SK-N-DZ (cell line): ENCODE measurements at regions not wholly inside any gene's neighbourhood (a gene's known extent, or its start where the extent isn't known, plus 50 kb on each side); places are given as distances from the start of the nearest gene placed in this dataset.

Experiments used
- DNase-seq: peaks from one replicate; pipeline ENCODE4 v3.0.0-alpha.2; 2015; ENCODE audit warnings: low spot score

DNA sequence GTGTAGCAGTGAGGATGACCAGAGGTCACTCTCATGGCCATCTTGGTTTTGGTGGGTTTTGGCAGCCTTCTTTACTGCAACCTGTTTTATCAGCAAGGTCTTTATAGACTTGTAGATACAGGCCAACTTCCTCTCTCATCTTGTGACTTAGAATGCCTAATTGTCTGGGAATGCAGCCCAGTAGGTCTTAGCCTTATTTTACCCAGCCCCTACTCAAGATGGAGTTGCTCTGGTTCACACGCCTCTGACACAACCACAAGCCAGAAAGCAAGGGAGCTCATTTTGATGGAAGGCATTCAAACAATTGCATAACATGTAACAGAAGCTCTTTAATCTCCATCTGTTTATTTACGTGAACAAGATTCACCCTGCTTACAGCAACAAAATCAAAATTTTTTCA is 492.0 kb upstream of the SULF2 start:
- DNase-seq = no peak

DNA sequence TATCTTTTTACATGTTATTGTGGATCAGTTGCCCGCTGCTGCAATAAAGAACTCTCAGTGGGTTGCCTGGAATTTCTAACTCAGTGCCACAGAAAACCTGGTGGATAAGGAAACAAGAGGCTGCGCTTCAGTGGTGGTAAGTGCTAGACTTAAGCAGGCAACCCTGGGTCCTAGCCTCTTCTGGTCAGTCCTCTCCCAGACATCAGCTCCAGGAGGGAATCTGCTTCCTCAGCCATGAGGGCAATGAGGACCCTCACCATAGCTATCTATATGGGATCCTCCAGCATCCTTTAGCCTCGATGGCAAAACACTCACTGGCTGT is 490.7 kb upstream of the SULF2 start:
- DNase-seq = no peak

DNA sequence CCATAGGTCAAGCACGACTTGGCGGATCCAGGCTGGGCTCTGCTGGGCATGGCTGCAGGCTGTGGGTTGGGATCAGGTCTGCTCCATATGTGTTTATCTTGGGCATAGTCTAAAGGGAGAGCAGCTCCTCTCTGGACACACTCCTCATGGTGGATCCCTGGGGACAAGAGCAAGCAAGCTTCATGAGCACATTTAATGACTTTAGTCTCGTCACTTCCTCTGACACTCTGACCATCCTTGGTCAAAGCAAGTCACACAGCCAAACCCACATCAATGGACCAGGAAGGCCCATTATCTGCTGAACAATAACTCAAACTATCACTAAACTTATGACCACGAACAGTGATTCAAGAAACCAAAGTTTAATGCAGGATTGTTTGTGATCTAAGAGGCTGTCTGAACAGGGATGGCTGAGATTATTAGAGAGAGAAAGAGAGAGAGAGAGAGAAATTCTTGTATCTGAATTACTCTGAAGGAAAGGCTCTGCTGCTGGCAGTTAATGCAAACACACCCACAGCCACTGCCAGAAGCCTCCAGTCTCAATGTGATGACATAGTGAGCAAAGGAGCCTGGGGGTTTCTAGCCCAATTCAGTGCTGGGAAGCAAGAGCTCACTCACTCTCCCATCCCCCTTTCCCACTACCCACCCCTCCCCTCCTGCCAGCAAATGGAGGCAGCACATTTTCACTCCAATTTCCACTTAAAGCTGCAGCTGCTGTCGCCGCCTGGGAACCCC is 490.2 kb upstream of the SULF2 start:
- DNase-seq = peak; percentile 45

DNA sequence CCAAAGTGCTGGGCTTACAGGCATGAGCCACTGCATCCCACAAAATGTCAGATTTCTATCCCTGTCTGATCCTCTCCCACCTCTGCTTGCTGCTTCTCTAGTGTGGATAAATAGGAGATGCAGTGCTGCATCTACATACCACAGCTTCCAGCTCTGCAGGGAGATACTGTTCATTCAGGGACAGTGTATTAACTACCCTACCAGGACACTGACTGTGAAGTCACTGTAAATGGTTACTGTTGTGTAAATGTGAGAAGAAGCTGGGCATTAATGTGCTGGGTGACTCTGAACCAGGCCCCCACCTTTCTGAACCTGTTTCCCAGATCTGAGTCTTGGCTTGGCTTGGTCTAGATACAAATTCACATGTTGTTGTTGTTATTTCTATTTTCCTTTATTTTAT is 488.6 kb upstream of the SULF2 start:
- DNase-seq = no peak

DNA sequence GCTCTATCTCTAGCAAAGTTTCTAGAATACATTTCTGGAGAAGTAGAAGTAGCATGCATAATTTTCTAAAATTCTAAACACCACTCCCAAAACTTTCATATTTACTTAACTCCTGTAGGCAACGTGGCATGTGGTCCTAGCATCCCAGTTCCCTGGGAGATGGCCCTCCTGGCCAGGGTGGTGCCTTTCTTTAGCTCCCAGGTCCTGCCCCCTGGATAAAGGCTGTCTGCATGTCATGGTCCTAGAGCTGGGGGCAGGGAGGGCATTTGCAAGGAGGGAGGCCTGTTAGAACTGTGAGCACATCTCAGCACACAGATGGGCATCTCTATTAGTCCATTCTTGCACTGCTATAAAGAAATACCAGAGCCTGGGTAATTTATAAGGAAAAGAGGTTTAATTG is 485.6 kb upstream of the SULF2 start:
- DNase-seq = no peak

DNA sequence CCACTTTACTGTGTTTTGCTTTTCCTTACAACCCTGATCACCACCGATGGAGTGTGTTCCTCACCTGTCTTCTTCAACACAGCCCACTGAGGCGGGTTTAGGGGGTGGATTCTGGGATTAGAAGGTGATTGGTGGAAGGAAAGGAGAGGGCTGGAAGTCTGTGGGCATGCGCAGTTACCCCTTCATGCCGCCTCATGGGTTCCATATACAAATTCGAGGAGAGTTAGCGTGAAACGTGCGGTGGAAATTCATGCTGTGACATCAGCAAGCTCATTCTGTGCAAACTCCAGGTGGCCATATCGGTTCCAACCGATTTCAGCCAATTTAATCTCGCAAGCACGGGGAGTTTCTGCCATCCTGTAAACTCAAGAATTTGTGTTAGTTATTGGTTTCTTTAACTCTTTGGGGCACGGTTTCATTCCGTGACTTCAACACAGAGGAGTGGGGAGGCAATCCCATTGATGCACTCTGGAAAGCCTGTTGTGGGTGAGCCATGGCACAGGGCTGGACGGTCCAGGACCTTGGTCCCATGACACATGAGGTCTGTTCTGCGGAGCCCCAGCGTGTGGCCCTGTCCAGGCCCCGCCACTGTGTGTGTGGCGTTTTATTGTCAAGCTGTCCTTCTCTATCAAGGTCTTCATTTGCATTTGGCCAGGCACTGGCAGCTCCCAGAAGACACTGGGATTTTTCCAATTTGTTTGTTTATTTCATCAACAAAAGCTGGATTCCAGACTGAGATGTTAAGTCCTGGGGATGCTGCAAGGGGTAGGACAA is 482.8 kb upstream of the SULF2 start:
- no peak for DNase-seq

DNA sequence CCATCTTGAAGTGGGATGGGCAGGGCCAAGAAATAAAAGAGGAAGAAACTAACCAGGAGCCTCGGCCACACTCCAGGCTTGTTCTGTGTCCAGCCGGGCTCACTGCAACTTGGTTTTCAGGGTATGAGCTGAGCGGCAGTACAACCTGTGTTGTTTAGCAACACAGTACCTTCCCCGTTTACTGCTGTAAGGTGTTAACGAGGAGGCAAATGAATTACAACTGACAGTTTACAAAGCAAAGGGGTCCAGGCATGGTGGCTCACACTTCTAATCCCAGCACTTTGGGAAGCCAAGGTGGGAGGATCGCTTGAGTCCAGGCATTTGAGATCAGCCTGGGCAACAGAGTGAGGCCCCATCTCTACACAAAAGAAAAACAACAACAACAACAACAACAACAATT is 481.3 kb upstream of the SULF2 start:
- DNase-seq = no peak

DNA sequence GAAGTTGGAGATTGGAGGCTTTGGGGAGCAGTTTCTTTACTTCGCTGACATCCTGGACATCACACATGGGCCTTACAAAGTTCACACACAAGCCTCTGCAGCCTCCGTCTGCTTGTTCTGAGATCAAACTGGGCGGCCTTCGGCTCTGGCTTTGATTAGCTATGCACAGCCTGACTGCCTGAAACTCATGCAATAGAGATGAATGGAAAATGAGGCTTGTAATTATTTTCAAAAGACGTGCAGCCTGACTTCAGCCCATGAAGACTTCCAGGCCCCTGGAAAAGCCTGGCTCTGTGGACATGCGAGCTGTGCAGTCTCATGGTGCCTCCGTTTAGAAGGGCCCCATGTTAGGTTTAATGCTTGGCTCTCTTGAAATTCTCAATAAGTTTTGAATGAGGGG is 480.5 kb upstream of the SULF2 start:
- no peak for DNase-seq

DNA sequence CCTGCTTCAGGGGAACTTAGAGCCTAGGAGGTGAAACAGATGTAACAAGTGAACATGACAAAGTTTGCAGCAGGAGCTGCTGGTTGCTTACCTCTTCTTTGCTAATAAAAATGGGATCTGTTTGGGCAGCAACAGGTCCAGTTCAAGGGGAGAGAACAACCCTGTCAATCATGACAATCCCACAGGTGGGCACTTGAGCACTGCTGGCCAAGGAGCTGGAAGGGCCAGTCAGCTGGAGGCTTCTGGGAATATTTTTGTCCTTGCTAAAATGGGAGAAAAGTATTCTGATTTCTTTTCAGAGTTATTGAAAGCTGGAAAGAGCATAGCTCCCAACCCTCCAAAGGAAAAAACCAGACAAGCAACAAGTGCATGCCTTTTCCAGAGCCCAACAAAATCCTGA is 477.7 kb upstream of the SULF2 start:
- DNase-seq = no peak

DNA sequence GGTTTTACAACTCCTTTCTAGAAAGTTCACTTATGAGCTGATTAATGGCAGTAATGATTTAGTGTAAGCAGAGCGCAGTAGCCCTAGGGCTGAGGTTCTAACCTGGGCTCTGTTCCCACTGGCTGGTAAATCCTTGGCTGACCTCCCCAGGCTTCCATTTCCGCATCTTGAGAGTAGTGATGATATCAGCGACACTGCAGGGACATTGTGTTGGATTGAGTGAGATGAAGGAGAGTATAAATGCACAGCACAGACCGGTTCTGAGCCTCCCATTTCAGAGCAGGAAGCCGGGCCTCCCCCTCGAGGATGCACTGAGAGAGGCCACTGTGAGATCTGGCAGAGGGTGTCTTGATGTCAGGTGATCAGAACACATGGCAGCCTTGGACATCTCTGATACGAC is 477.2 kb upstream of the SULF2 start:
- peak; percentile 56 for DNase-seq

DNA sequence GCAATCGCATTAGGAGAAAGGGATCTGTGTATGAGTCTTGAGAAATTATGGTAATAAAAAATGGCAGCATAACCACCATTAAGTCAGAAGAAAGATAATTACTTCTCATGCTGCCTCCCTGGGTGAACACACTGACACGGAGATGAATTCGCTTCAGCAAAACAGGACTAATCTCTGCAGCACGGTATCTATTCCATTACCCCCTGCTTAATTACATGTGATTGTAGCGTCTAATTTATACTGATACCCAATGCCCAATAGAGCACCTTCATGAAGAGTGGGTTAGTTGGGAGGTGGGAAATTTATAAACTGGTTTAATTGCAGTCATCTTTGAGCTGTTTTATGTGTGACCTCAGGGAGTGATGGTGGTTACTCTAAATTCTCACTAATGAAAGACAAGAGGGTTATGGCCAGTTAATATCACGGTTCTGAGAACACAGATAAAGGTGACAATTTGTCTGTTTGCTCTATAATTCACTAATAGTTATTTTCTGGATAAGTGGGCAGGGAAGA is 476.2 kb upstream of the SULF2 start:
- no peak for DNase-seq

DNA sequence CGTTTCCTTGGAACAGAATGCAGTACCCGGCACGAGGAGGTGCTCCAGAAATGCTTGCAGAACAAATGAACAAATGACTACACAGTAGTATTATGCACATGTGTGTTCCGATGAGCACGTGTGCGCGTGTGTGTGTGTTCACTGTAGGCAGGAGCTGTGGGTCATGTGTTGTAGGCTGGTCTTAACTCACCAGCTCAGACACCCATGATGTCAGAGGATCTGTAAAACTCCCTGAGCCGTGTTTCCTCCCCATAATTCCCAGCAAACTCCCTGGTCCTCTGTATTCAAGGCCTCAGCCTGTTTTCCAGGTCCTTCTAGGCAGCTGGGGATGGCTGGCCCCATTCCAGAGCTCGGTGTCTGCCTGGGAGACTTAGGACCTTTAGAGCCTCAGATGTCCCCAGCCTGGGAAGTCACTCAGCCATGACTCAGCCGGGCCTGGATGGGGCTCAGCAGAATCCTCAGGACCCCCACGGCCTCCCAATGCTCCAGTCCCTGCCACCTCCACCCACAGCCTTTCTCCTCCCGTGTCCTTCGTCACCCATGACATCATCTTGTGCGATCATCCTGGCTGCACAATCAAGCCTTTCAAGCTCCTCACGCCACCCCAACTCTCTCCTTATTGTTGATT is 475.0 kb upstream of the SULF2 start:
- DNase-seq = peak; percentile 59

DNA sequence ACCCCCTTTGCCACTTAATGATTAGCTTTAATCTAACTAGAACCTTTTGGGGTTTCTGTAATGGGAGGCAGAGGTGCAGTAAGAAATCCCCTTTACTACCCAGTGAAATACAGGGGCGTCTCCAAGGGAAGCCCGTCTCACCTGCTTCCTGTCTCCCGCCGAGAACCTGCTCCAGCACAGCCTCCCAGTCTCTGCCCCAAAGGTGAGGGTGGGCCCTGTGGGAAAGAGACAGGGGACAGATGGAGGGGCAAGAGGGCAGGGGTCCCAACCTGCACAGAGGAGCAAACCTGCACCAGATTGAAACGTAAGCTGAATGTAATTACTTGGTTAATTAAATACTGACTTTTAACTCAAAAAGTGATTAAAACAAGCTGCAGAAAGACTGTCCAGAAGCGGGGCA is 474.2 kb upstream of the SULF2 start:
- no peak for DNase-seq

DNA sequence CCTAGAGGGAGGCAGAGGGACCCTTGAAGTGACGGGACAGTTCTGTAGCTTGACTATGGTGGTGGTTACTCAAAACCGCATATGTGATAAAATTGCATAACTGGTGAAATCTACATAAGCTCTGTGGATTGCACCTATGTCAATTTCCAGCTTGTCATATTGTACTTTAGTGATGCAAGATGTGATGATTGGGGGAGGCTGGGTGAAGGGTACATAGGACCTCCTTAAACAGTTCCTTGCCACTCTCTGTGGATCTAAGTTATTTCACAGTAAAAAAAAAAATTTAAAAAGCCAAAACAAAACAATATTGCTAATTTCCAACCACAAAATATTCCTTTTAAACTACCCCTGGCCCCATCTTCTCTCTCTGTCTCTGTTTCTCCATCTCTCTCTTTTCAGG is 472.6 kb upstream of the SULF2 start:
- DNase-seq = no peak

DNA sequence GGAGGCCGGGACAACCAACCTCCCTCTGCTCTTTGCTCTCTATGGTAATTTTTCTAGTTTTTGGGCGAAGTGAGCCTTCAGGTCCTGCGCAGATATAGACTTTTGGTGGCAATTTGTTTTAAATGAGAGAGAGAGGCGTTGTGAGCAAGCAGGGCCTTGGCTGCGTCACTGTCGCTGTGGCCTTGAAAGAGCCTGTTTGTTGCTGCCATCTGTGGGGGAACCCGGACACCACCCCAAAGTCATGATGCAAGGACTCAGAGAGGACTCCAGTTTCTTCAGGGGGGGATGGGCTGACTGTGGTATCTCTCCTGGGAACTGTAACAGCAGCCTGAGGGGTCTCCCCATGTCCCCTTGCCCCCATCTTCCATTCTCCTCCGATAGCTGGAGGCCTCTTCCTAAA is 462.7 kb upstream of the SULF2 start:
- no peak for DNase-seq

DNA sequence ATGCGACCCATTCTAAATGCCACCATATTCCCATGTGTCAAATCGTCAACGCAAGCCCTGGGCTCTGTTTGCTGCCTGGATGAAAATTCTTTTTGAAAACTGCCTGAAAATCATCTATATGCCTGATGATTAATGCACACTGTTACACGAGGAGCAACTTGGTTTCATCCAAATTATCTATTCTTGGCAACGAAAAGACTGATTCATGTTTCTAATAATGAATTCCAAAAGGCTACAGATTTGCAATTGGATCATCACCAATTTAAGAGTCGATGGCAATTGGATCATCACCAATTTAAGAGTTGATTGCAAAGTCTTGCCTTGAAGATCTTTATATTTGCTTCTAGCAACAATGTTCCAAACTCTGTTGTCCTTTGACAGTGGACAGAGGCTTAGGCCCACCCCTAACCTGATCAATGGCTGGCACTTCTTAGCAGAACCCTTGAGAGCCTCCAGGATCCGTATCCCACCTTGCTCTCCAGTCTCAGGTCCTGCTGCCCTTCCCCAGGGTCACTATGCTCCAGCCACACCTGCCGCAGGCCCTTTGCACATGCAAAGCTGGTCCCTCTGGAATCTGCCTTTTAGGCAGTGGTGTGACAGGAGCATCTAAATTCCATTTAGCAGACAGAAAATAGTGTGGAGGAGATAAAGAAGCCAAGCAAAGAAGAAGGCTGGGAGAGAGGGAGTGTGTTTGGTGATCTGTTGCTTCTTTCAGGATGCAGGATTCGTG is 460.9 kb upstream of the SULF2 start:
- DNase-seq = no peak

DNA sequence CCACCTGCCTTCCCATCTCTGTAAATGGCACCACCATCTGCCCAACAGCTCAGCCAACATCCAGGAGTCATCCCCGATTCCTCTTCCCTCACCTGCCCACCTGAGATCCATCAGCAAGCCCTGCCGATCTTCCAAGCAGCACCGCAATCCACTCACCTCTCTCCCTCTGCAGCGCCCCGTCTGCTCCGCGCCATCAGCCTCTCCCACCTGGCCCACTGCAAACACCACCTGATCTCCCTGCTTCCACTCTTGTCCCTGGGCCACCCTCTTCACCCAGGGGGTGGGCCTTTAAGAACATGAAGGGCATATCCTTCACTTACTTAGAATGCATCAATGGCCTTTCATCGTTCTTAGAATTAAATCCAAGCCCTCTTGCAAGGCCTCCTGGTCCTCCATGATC is 457.3 kb upstream of the SULF2 start:
- no peak for DNase-seq

DNA sequence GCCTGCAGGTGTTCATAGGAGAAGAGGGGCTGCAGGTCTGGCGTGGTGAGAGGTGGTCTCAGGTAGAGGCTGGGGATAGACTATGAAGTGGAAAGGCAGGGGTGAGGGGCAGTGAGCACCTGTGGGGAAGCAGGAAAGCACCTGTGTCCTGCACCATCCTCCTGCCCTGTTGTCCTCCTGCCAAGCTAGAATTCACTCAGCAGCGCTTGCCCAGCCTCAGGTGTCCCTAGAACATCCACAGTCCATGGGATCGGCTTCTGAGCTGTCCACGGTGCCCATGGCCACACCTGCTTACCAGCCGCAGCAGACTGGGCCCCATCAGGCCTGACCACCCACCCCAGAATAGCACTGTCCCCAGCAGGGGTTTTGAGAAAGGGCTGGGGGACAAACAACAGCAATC is 456.2 kb upstream of the SULF2 start:
- DNase-seq = no peak

DNA sequence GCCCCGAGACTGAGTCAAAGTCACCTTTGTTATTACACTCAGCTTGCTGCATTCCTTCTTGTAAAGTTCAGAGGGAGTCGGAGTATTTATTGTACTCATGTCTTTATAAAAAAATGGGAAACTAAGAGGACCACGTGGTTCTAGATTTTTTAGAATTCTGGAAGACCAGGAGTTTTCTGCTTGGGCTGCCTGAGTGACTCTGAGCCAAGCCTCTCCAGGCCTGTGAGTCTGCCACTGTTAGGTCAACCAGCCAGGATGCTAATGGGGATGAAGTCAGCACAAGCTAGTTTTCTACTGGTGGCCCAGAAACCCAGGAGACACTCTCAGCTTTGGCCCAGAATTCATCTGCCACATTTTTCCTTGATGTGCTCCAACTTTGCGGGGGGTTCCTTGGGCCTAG is 453.5 kb upstream of the SULF2 start:
- DNase-seq = no peak

DNA sequence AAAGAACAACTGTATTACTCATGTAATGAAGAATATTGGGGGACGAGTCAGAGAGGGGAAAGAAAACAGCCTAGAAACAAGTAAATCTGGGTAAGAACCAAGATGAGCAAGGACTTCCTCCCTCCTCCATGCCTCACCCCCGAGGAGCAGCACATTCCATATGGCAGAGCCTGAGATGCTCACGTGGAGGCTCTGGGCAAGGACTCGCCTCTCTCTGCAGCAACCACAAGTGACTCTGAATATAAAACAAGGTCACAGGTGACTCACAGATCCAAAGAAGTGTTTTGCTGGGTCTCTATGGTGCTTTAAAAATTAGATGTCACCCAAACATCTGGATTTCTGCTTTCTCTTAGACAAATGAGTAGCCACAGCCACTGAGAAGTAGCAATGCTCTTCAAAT is 453.0 kb upstream of the SULF2 start:
- no peak for DNase-seq

DNA sequence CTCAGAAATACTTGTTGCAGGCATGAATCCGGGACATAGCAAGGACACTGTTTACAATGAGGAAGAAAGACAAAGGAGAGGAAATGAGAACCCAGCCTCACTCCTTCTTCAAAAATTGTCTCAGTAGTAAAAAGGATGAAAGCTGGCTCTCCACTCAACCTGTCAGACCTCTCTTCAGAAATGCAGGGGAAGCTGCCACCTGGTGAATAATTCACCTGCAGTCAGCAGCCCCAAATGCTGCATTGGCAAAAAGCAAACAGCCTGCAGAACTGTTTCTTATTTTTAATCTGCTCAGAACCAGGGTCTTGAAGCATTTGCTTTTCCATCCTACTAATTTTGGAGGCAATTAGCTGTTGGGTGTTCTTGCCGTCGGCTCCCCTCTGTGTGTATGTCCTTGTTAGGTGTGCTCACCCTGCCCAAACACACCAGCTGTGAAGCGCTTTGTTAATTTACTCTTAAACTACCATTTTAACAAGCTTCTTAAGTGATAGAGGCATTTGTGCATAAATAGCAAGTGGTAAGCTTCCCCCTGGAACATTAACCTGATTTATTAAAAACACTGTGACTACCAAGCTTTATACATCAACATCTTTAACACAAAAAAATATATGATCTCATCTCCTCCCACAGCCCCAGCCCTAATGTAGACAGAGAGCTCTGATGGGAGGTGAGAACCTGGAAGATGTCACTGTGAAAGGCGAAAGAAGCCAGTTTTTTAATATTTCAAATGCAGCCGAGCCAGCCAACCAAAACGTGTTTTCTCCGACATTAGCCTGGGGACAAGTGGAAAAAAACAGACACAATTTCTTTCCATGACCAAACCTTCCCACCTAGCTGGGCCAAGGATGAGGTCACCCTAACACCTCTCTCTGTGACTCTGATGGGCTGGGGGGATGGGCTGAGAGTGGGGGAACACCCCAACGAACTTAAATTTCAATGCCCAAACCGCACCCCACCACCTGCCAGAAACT is 451.0 kb upstream of the SULF2 start:
- DNase-seq = no peak
